Stomach (tissue), 8 donors: ENCODE measurements at regions not wholly inside any gene's neighbourhood (a gene's known extent, or its start where the extent isn't known, plus 50 kb on each side); places are given as distances from the start of the nearest gene placed in this dataset.

ENCODE experiments used
- DNase-seq, 2 donors: peaks; one replicate each; pipeline versions ENCODE4 v3.0.0 to v3.0.0-alpha.2; 2013 to 2019
- H3K27ac ChIP-seq, 5 donors: fragments of 200-600 bp in 4 of 5; sonication (generic) in 4 of 5; one replicate each; pipeline ENCODE4 v1.5.1; 2013 to 2019; ENCODE audit warnings: mild to moderate bottlenecking in 1 of 5, moderate library complexity in 1 of 5
- H3K27me3 ChIP-seq, 3 donors: fragments of 200-600 bp; sonication (generic); one replicate each; pipeline ENCODE4 v1.5.1; 2017 to 2019; ENCODE audit warnings: mixed run types in 1 of 3
- H3K36me3 ChIP-seq, 4 donors: fragments of 200-600 bp; sonication (generic); 1 replicate in 3 of 4; 2 replicates in 1 of 4; pipeline ENCODE4 v1.5.1; 2016 to 2019
- H3K4me1 ChIP-seq, 4 donors: fragments of 200-600 bp; sonication (generic); one replicate each; pipeline ENCODE4 v1.5.1; 2016 to 2019
- H3K4me3 ChIP-seq, 4 donors: fragments of 200-600 bp; sonication (generic) in 3 of 4; one replicate each; pipeline ENCODE4 v1.5.1; 2016 to 2019; ENCODE audit warnings: mild to moderate bottlenecking in 1 of 4
- H3K9me3 ChIP-seq, 4 donors: fragments of 200-600 bp; sonication (generic); one replicate each; pipeline ENCODE4 v1.5.1; 2016 to 2019
- CTCF ChIP-seq, 7 experiments: fragments of 450-650 bp in 4 of 7; fragments of 200-600 bp in 3 of 7; sonication (generic) in 3 of 7; IDR thresholded peaks; one replicate each; pipeline ENCODE4 v1.5.1; 2016 to 2019; ENCODE audit warnings: antibody characterized with exemption in 7 of 7, control low read depth in 2 of 7, mild to moderate bottlenecking in 1 of 7
- EP300 ChIP-seq: sonication (generic); formaldehyde crosslinking; IDR thresholded peaks from one replicate; pipeline ENCODE4 v1.6.1; 2017; ENCODE audit warnings: antibody characterized with exemption
- POLR2A ChIP-seq, 4 donors: fragments of 450-650 bp; IDR thresholded peaks; one replicate each; pipeline ENCODE4 v1.6.1; 2016; ENCODE audit warnings: antibody characterized with exemption in 4 of 4, control low read depth in 2 of 4, mild to moderate bottlenecking in 1 of 4, moderate library complexity in 1 of 4
- POLR2AphosphoS5 ChIP-seq, 3 donors: sonication (generic); formaldehyde crosslinking; IDR thresholded peaks; one replicate each; pipeline ENCODE4 v1.6.1; 2016; ENCODE audit warnings: antibody characterized with exemption in 3 of 3
- WGBS, 5 donors: extraction: QIAGEN DNeasy Blood & Tissue Kit in 3 of 5; methylation state at CpG; one replicate each; pipeline versions ENCODE4 v1.1.5 to v1.1.7; 2013 to 2018; 5-methylcytosine and 5-hydroxymethylcytosine counted together
- intact Hi-C: fragments of 100-400 bp; cut with DNase I; formaldehyde crosslinking; loops from one replicate; pipeline ENCODE4 v1.15.1; 2023; ENCODE audit warnings: low total_unique reads
- donor health status: healthy with polysubstance abuse.
- donor health status: Bipolar disorder and iron deficiency.
- donor health status: healthy.

GRCh38 chr13:65166675-65167074 lies 2063.5 kb downstream of the PCDH9 start:
- no peaks in the 10 kb centered on the region for H3K27me3 ChIP-seq
- no peaks in the 10 kb centered on the region for H3K9me3 ChIP-seq
- no peak overlapping the region for H3K27ac ChIP-seq
- no peaks in the 10 kb centered on the region for H3K36me3 ChIP-seq
- TF ChIP-seq POLR2AphosphoS5 (IDR thresholded peaks at IDR 0.05) (no peak), EP300 (no peak), POLR2A (IDR thresholded peaks at IDR 0.05) (no peak), CTCF (IDR thresholded peaks at IDR 0.05) (no peak)
- no peak overlapping the region for H3K4me3 ChIP-seq
- 81 to 84% (median 82%) methylated on average over 3 of the region's 3 CpGs for WGBS, 5 donors
- DNase-seq: no peak
- no peaks in the 10 kb centered on the region for H3K4me1 ChIP-seq
- intact Hi-C loops: no loop called here

GRCh38 chr13:65159803-65160202 lies 2070.3 kb downstream of the PCDH9 start:
- intact Hi-C loops: no loop called here
- 52 to 54% (median 53%) methylated on average over 3 of the region's 3 CpGs for WGBS, 5 donors
- no peak overlapping the region for H3K27ac ChIP-seq

GRCh38 chr13:65155861-65156260 lies 2074.3 kb downstream of the PCDH9 start:
- TF ChIP-seq POLR2AphosphoS5 (IDR thresholded peaks at IDR 0.05) (no peak), CTCF (IDR thresholded peaks at IDR 0.05) (no peak), EP300 (no peak), POLR2A (IDR thresholded peaks at IDR 0.05) (no peak)
- no peak overlapping the region for H3K4me3 ChIP-seq
- WGBS, 5 donors: 87 to 93% (median 88%) methylated on average over 2 of the region's 2 CpGs
- no peak for DNase-seq
- intact Hi-C loops: no loop called here
- no peaks in the 10 kb centered on the region for H3K9me3 ChIP-seq
- no peaks in the 10 kb centered on the region for H3K36me3 ChIP-seq
- H3K4me1 ChIP-seq: no peaks in the 10 kb centered on the region
- no peaks in the 10 kb centered on the region for H3K27me3 ChIP-seq
- H3K27ac ChIP-seq: no peak overlapping the region

More at GRCh38 chr13:65159803-65160202, 2070.3 kb downstream of the PCDH9 start:
- Histone ChIP-seq H3K4me3 (no peak overlapping the region), H3K4me1 (no peaks in the 10 kb centered on the region), H3K27me3 (no peaks in the 10 kb centered on the region), H3K9me3 (no peaks in the 10 kb centered on the region), H3K36me3 (no peaks in the 10 kb centered on the region)
- TF ChIP-seq POLR2A (IDR thresholded peaks at IDR 0.05): no peak
- no peak for TF ChIP-seq EP300
- no peak for TF ChIP-seq CTCF (IDR thresholded peaks at IDR 0.05)
- TF ChIP-seq POLR2AphosphoS5 (IDR thresholded peaks at IDR 0.05): no peak
- no peak for DNase-seq

GRCh38 chr13:65154661-65155447 lies 2075.3 kb downstream of the PCDH9 start:
- Histone ChIP-seq H3K27ac (no peak overlapping the region), H3K9me3 (no peaks in the 10 kb centered on the region), H3K4me3 (no peak overlapping the region), H3K36me3 (no peaks in the 10 kb centered on the region), H3K4me1 (no peaks in the 10 kb centered on the region), H3K27me3 (no peaks in the 10 kb centered on the region)
- intact Hi-C loops: no loop called here
- no peak for TF ChIP-seq EP300
- no peak for TF ChIP-seq POLR2A (IDR thresholded peaks at IDR 0.05)
- no peak for TF ChIP-seq POLR2AphosphoS5 (IDR thresholded peaks at IDR 0.05)
- TF ChIP-seq CTCF (IDR thresholded peaks at IDR 0.05): no peak
- 84 to 89% (median 87%) methylated on average over 5 of the region's 5 CpGs for WGBS, 5 donors
- DNase-seq: no peak
